AG04450 (cell line): ENCODE measurements at regions not wholly inside any gene's neighbourhood (a gene's known extent, or its start where the extent isn't known, plus 50 kb on each side); places are given as distances from the start of the nearest gene placed in this dataset.

Experiments used
- CTCF ChIA-PET: fragments of 300-600, 350-600 bp; formaldehyde crosslinking; extraction: SDS; loops from one replicate; lab custom pipeline; 2022; ENCODE audit warnings: antibody characterized with exemption, inconsistent platforms; lab: Charles Lee
- POLR2A ChIA-PET: fragments of 350-600 bp; formaldehyde crosslinking; extraction: SDS; loops from one replicate; lab custom pipeline; 2021; ENCODE audit warnings: antibody characterized with exemption, inconsistent platforms; lab: Yijun Ruan, JAX
- DNase-seq: peaks from one replicate; pipeline ENCODE4 v3.0.0-alpha.2; 2011; ENCODE audit warnings: low read depth, low spot score
- H3K27ac ChIP-seq: one replicate; pipeline ENCODE4 v1.5.1; 2012; ENCODE audit warnings: low read depth, low read length, control low read depth
- H3K27me3 ChIP-seq: one replicate; pipeline ENCODE4 v1.6.0; 2012; ENCODE audit warnings: low read length; ENCODE audit not compliant: control insufficient read depth, insufficient read depth
- H3K4me3 ChIP-seq: 2 replicates; pipeline ENCODE4 v1.5.1; 2011; ENCODE audit warnings: mild to moderate bottlenecking, low read depth, low read length, control low read depth
- H3K9me3 ChIP-seq: 2 replicates; pipeline ENCODE4 v1.5.1; 2012; ENCODE audit warnings: low read length; ENCODE audit not compliant: control insufficient read depth, insufficient read depth
- CTCF ChIP-seq: IDR thresholded peaks from 2 replicates; pipeline ENCODE4 v1.5.1; 2011; ENCODE audit warnings: low read depth, low read length, control low read depth, inconsistent platforms

DNA sequence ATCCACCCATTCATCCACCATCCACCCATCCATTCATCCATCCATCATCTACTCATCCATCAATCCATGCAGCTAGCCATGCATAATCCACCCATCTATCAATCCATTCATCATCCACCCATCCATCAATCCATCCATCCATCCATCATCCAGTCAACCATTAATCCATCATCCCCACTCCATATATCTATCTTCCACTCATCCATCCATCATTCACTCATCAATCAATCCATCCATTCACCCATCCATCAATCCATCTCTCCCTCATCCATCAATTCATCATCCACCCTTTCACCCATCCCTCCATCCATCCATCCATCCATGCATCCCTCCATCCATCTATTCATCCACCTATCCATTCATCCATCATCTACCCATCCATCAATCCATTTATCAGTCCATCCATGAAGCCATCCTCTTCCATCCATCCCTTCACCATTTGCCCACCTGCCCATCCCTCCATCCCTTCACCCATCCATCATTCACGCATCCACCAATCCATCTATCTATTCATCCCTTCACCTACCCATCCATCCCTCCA lies 689.4 kb downstream of the BRD1 start:
- no peak for DNase-seq
- peaks cover 73% of the 10 kb centered on the region for H3K9me3 ChIP-seq
- TF ChIP-seq CTCF = no peak
- no peak overlapping the region for H3K4me3 ChIP-seq
- no peak overlapping the region for H3K27ac ChIP-seq
- POLR2A ChIA-PET = no interaction called here
- H3K27me3 ChIP-seq = no peaks in the 10 kb centered on the region
- CTCF ChIA-PET = no interaction called here

GRCh38 chr22:49137206-49137840 lies 690.4 kb downstream of the BRD1 start:
- ChIA-PET POLR2A (no interaction called here), CTCF (no interaction called here)
- no peak for DNase-seq
- no peak for TF ChIP-seq CTCF
- no peaks in the 10 kb centered on the region for H3K27me3 ChIP-seq
- no peak overlapping the region for H3K27ac ChIP-seq
- peaks cover 66% of the 10 kb centered on the region for H3K9me3 ChIP-seq
- H3K4me3 ChIP-seq = no peak overlapping the region

- Histone ChIP-seq H3K27me3 (no peaks in the 10 kb centered on the region), H3K27ac (no peak overlapping the region), H3K9me3 (peaks cover 65% of the 10 kb centered on the region), H3K4me3 (no peak overlapping the region)
- DNase-seq = no peak
- CTCF ChIA-PET = no interaction called here
- TF ChIP-seq CTCF = no peak
- POLR2A ChIA-PET = no interaction called here
Observed at GRCh38 chr22:49136816-49137180, 690.9 kb downstream of the BRD1 start.

DNA sequence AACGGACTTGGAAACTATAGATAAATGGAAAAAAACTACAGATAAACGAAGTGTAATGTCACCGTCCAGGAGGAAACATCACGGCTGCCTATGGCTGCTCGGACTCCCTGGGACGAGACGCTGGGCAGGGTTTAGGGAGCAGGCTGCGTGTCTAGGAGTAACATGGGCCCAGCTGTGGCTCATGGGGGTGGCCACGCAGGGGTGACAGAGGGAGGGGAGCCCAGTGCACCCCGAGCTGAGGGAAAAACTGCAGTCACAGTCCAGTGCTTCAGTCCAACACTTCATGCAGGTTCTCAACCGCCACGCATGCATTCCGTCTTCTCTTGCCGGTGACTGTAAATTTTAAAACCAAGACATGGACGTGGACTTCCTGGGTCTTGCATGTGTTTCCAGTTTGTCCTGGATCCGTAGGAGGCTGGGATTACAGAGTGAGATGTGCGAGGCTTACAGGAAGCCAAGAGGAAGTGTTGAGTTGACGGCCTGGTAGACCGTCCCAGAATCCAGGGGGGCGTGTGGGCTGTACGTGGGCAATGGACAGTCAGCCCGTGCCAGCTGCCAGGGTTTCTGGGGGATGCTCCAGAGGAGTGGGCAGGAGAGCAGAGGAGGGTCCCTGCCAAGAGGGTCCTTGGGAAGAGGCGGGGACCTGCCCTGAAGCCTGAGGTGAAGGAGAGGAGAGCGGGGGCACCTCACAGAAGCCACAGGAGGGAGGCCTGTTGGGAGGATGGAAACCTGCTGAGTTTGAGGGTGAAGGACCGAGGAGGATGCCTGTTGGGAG lies 691.4 kb downstream of the BRD1 start:
- CTCF ChIA-PET = no interaction called here
- no peak overlapping the region for H3K4me3 ChIP-seq
- H3K9me3 ChIP-seq = peaks cover 61% of the 10 kb centered on the region
- POLR2A ChIA-PET = no interaction called here
- H3K27me3 ChIP-seq = no peaks in the 10 kb centered on the region
- no peak overlapping the region for H3K27ac ChIP-seq
- TF ChIP-seq CTCF = no peak
- DNase-seq = no peak

DNA sequence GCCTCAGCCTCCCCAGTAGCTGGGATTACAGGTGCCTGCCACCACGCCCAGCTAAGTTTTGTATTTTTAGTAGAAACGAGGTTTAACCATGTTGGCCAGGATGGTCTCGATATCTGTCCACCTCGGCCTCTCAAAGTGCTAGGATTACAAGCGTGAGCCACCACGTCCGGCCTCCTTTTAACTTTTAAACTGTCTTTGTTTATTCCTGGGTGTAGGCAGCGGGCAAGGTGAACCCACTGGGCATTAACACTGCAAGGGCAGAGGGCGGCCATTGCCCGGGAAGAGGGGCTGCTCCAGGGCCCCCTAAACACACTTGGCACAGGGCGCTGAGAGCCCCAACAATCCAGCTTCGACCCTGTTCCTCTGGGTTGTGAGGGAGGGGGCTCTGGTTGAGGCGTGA lies 693.6 kb downstream of the BRD1 start:
- no peak for DNase-seq
- no peaks in the 10 kb centered on the region for H3K27me3 ChIP-seq
- H3K4me3 ChIP-seq = no peak overlapping the region
- peaks cover 45% of the 10 kb centered on the region for H3K9me3 ChIP-seq
- no peak overlapping the region for H3K27ac ChIP-seq
- CTCF ChIA-PET = no interaction called here
- POLR2A ChIA-PET = no interaction called here
- no peak for TF ChIP-seq CTCF
